ENCODE measurements at regions not wholly inside any gene's neighbourhood (a gene's known extent, or its start where the extent isn't known, plus 50 kb on each side); places are given as distances from the start of the nearest gene placed in this dataset.

DNA sequence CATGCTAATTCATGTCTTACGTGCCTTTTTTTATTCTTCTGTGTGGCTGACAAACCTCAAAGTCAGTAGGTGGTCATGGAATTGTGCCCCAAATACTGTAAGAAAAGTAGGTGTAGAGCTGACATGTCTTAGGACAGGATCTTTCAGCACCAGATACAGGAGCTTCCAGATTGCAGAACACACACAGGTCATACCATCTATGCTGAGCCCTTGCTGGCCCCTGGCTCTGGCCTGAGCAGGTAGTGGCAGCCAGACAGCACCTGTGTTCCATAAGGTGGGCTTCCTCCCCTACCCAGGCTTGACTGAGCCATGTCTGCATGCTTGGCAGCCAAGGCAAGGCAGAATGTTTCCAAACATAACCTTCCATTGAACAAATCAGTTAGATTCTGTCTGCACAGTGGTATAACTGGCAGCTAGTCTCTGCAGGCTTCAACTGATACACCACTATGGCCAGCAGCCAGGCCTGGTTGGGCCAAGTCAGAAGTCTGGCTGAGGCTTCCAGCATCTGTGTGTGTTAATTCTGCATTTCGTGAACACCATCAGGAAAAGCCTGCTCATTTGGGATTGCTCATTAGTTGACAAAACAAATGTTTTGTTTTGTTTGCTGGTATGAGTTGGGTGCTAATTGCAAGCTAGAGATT lies 366.5 kb downstream of the FOXA2 start:
- DNase-seq (ENCODE audit: low read depth), result no peak
- TF ChIP-seq CTCF (conservative IDR thresholded peaks at IDR 0.05; ENCODE audit: low read depth, low read length), result no peak
- no peak overlapping the region for H3K4me3 ChIP-seq (ENCODE audit: low read depth, low read length)

- H3K4me3 ChIP-seq (ENCODE audit: low read depth, low read length), result no peak overlapping the region
- no peak for DNase-seq (ENCODE audit: low read depth)
- no peak for TF ChIP-seq CTCF (conservative IDR thresholded peaks at IDR 0.05; ENCODE audit: low read depth, low read length)
Measured at GRCh38 chr20:22216984-22217383, 367.4 kb downstream of the FOXA2 start.

- no peak overlapping the region for H3K4me3 ChIP-seq (ENCODE audit: low read depth, low read length)
- no peak for TF ChIP-seq CTCF (conservative IDR thresholded peaks at IDR 0.05; ENCODE audit: low read depth, low read length)
Measured at GRCh38 chr20:22214296-22214695, 370.1 kb downstream of the FOXA2 start.

DNA sequence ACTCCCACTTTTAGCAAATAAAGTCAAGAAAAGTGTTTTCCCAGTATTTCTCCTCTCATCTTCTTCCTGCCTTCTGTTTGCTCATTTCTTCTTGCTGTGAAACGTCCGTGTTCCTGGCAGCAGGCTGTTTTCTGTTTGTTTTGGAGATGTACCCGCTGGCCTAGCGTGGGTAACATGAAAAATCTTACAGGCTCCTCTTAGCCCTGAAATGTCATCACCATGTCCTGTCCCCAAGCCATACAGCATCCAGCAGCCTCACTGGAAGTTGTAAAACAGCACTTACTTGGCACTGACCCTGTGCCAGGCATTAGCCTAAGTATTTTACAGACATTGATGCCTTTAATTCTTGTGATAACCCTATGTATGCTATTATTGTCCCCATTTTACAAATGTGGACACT lies 371.1 kb downstream of the FOXA2 start:
- no peak for TF ChIP-seq CTCF (conservative IDR thresholded peaks at IDR 0.05; ENCODE audit: low read depth, low read length)
- DNase-seq (ENCODE audit: low read depth), result no peak
- H3K4me3 ChIP-seq (ENCODE audit: low read depth, low read length), result no peak overlapping the region

More at GRCh38 chr20:22214296-22214695, 370.1 kb downstream of the FOXA2 start:
- no peak for DNase-seq (ENCODE audit: low read depth)

DNA sequence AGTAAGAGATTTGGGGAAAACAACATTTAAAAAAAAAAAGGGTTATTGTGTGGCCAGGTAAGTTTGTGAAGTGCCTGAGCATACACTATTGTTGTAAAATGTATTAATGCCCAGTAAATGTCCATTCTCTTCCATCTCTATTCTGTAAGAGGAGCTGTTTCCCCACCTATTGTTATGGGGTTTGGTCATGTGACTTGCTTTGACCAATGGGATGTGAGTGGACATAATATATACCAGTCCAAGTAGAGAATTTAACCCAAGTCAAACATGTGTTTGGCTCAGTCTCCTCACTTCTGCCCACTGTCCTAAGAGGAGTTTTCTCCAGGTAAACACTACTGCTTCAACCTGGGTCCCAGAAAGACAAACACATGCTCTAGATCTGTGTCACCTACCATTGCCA lies 377.1 kb downstream of the FOXA2 start:
- H3K4me3 ChIP-seq (ENCODE audit: low read depth, low read length), result no peak overlapping the region
- no peak for DNase-seq (ENCODE audit: low read depth)
- TF ChIP-seq CTCF (conservative IDR thresholded peaks at IDR 0.05; ENCODE audit: low read depth, low read length), result no peak

GRCh38 chr20:22204801-22205200 lies 379.6 kb downstream of the FOXA2 start:
- no peak overlapping the region for H3K4me3 ChIP-seq (ENCODE audit: low read depth, low read length)
- no peak for DNase-seq (ENCODE audit: low read depth)
- no peak for TF ChIP-seq CTCF (conservative IDR thresholded peaks at IDR 0.05; ENCODE audit: low read depth, low read length)

GRCh38 chr20:22182148-22182547 lies 402.2 kb downstream of the FOXA2 start:
- TF ChIP-seq CTCF (conservative IDR thresholded peaks at IDR 0.05; ENCODE audit: low read depth, low read length), result no peak
- no peak for DNase-seq (ENCODE audit: low read depth)

More at GRCh38 chr20:22182148-22182547, 402.2 kb downstream of the FOXA2 start:
- H3K4me3 ChIP-seq (ENCODE audit: low read depth, low read length), result no peak overlapping the region
